CD4-positive, alpha-beta T cell treated with Interleukin-15 for 4 hours (primary cell): ENCODE measurements at regions not wholly inside any gene's neighbourhood (a gene's known extent, or its start where the extent isn't known, plus 50 kb on each side); places are given as distances from the start of the nearest gene placed in this dataset.
"Not testable (repeated sequence)": the region's sequence is repeated elsewhere in the genome, so short reads cannot be mapped to it uniquely, and the experiment has no call there.

ENCODE experiments used
- DNase-seq: peaks from one replicate; pipeline ENCODE4 v3.0.0-alpha.2; 2020; ENCODE audit warnings: low spot score

- no peak for DNase-seq
Observed at GRCh38 chrX:39047174-39047573, 245.9 kb downstream of the MID1IP1 start.

- no peak for DNase-seq
Observed at GRCh38 chrX:39049975-39050374, 248.7 kb downstream of the MID1IP1 start.

- no peak for DNase-seq
Observed at GRCh38 chrX:39050427-39050826, 249.2 kb downstream of the MID1IP1 start.

DNA sequence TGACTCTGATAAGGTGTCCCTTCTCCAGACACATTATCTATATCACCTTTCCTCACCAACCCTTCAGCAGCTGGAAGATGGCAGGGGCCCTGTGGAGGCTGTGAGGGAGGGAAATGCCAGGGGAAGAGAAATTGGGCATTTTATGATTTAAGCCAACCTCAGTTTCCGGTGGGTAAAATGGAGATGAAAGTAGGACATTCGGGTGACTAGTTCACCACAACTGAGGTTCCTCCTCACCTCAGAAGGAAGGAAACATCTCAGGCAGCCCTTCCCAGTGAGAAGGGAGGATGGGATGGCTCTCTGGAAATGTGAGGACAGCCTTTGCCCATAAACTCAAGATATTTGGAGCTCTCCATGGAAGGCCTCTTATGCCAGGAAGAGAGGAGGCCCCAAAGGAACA lies 251.5 kb downstream of the MID1IP1 start:
- DNase-seq = no peak

DNA sequence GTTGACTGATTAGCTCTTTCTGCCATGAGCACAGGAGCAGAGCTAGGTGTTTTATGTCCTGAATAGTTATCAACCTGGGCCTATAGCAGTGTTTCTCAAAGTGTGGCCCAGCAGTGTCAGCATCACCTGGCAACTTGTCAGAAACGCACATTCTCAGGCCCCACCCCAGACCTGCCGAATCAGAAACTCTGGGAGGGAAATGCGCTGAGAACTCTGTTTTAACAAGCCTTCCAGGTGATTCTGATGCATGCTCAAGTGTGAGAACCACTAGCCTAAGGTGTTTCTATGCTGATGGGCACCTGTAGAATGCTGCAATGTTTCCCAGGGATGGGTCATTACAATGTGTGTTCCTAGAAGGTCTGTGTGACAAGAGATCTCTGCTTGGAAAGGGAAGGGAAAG lies 257.5 kb downstream of the MID1IP1 start:
- DNase-seq = no peak

DNA sequence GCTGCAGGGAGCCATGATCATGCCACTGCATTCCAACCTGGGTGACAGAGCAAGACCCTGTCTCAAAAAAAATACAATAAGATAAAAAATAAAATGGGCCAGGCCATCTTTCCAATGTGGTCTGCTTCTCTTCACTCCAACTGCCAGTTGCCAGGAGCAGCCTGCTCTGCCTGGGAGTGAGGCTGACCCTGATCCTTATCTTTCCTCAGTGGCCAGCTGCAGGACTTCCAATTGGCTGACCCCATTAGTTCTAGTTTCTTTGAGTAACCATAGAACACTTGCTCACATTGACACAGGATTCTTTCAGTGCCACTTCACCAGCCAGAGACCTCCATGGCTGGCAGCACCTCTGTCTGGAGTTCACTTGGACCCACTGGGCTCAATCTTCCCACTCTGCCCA lies 258.6 kb downstream of the MID1IP1 start:
- no peak for DNase-seq

GRCh38 chrX:39063037-39063436 lies 261.8 kb downstream of the MID1IP1 start:
- no peak for DNase-seq

- DNase-seq = no peak
Observed at GRCh38 chrX:39063702-39064101, 262.4 kb downstream of the MID1IP1 start.

GRCh38 chrX:39065051-39065871 lies 264.0 kb downstream of the MID1IP1 start:
- DNase-seq = no peak

- no peak for DNase-seq
Observed at GRCh38 chrX:39067866-39068265, 266.6 kb downstream of the MID1IP1 start.

- DNase-seq = not testable (repeated sequence)
Observed at GRCh38 chrX:39068634-39069033, 267.4 kb downstream of the MID1IP1 start.

GRCh38 chrX:39070009-39070408 lies 268.8 kb downstream of the MID1IP1 start:
- no peak for DNase-seq

GRCh38 chrX:39073131-39073530 lies 271.9 kb downstream of the MID1IP1 start:
- no peak for DNase-seq

DNA sequence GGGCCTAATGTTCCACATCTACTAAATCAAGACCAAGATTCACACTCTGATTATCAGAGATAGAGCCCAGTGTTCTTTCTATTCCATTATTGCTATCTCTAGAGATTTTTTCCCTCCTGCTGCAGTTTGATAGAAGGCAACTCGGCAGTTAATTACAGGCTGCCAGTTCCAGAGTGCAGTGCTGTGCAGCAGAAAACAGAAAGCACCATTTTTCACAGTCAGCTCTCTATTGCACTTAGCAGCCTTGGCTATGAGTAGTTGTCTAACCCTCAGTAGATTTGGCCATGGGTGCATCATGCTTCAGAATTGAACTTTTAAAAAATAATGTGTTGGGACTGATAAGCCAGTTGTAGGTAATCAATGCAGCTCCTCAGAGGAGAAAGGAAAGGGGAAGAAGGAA lies 295.3 kb downstream of the MID1IP1 start:
- DNase-seq = no peak

- DNase-seq = no peak
Observed at GRCh38 chrX:39104745-39105144, 303.5 kb downstream of the MID1IP1 start.

DNA sequence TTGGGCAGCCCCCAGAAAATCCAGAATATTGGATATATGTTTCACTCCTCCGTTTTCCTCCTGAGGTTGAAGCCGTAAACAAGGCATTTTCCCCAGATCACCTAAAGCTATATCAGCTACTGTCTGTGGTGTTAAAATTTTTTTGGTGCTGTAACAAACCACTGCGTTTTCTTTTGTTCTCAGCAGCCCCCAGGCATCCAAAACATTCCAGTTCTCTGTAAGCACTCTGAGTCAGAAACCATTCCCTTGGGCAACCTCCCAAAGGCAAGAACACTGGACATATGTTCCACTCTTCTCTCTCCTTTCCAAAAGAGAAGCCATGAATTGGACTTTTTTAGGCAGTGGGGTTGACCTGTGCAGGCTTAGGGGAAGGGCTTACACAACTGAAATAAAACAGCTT lies 310.9 kb downstream of the MID1IP1 start:
- DNase-seq = no peak

GRCh38 chrX:39115166-39115565 lies 313.9 kb downstream of the MID1IP1 start:
- no peak for DNase-seq

DNA sequence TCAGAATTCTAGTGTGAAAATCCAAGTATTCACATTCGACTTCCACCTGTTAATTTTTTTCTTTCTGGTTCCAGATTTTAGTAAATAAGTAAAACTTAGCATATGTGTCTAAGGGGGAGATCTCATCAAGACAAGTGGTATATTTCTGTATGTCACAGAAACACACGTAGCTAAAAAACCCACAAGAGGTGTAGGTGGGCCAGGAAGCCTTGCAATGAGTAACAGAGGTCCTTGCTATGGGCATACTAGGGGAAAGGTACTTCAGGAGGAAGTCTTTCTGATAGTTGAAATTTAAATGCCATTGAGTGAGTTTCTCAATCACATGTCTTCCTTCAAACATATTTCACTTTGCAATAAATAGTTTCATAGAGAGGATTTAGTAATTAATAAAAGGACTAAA lies 315.8 kb downstream of the MID1IP1 start:
- no peak for DNase-seq

- no peak for DNase-seq
Observed at GRCh38 chrX:39121903-39122302, 320.6 kb downstream of the MID1IP1 start.

GRCh38 chrX:39125834-39126233 lies 324.6 kb downstream of the MID1IP1 start:
- no peak for DNase-seq

- DNase-seq = no peak
Observed at GRCh38 chrX:39133971-39134370, 332.7 kb downstream of the MID1IP1 start.

- no peak for DNase-seq
Observed at GRCh38 chrX:39137363-39137954, 336.2 kb downstream of the MID1IP1 start.

DNA sequence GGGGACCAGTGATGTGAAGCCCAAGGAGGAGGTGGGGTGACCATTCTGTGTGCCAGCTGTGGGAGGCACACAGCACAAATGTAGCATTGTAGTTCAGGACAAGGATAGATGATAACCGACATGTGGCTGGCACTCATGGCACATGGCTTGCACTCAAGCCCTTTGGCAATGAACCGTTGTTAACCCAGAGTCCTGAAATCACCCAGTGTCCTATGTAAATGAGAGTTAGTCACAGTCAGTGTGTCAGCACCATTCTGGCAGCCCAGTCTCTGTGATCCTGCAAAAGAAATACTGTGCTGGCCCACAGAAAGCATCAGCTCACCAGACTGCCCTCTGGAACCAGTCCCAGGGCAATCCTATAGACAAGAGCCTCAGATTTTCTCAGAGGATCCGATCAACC lies 339.3 kb downstream of the MID1IP1 start:
- DNase-seq = no peak

DNA sequence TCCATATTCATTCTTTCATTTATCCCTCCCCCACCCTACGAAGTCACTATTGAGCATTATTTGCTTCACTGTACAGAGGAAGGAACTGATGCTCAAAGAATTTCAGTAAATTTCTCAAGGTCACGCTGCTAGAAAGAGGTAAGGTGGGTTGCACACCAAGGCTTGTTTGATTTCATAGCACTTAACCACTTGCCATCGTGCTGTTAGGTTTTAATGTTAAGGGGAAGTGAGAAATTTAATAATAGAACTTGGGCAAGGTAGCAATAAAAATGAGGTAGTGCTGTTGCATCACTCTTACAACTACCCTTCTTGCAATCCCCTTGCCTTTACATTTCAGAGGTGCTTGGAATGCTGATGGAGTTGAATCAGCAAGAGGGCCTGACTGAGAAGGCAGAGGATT lies 343.1 kb downstream of the MID1IP1 start:
- DNase-seq = no peak
